ENCODE measurements at regions not wholly inside any gene's neighbourhood (a gene's known extent, or its start where the extent isn't known, plus 50 kb on each side); places are given as distances from the start of the nearest gene placed in this dataset.

DNA sequence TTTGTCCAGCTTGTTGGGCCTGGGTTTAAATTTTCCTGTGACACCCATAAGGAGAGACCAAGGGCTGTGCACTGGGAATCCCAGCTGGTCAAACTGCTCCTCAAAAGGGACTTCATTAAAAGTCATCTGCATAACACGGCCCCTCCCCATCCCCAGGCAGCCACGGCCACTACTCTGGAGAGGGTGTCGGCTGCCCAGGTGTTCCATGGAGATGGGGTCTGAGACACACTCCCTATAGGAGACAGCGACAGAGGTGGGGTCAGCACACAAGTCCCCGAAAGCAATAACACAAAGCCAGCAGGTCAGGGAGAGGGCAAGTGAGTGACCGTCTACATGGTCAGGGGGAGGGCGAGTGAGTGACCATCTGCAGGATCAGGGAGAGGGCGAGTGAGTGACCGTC is 75.6 kb upstream of the BCL11B start:
- Mint-ChIP-seq H3K36me3 (no peaks in the 10 kb centered on the region), H3K4me1 (ENCODE audit: unreplicated experiment) (peaks cover 19% of the 10 kb centered on the region), H3K27ac (peak overlapping the region; percentile 41), H3K27me3 (no peaks in the 10 kb centered on the region), H3K4me3 (no peak overlapping the region), H3K9me3 (no peaks in the 10 kb centered on the region)
- DNase-seq (ENCODE audit: extremely low spot score, unreplicated experiment): no peak
- TF ChIP-seq, protein P1, sequence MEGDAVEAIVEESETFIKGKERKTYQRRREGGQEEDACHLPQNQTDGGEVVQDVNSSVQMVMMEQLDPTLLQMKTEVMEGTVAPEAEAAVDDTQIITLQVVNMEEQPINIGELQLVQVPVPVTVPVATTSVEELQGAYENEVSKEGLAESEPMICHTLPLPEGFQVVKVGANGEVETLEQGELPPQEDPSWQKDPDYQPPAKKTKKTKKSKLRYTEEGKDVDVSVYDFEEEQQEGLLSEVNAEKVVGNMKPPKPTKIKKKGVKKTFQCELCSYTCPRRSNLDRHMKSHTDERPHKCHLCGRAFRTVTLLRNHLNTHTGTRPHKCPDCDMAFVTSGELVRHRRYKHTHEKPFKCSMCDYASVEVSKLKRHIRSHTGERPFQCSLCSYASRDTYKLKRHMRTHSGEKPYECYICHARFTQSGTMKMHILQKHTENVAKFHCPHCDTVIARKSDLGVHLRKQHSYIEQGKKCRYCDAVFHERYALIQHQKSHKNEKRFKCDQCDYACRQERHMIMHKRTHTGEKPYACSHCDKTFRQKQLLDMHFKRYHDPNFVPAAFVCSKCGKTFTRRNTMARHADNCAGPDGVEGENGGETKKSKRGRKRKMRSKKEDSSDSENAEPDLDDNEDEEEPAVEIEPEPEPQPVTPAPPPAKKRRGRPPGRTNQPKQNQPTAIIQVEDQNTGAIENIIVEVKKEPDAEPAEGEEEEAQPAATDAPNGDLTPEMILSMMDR (conservative IDR thresholded peaks at IDR 0.05): no peak

- TF ChIP-seq, protein P1 (conservative IDR thresholded peaks at IDR 0.05): no peak
- no peak for DNase-seq (ENCODE audit: extremely low spot score, unreplicated experiment)
- no peaks in the 10 kb centered on the region for H3K36me3 Mint-ChIP-seq
- no peaks in the 10 kb centered on the region for H3K27me3 Mint-ChIP-seq
- H3K4me3 Mint-ChIP-seq: peak overlapping the region; percentile 9
- H3K9me3 Mint-ChIP-seq: no peaks in the 10 kb centered on the region
- H3K4me1 Mint-ChIP-seq (ENCODE audit: unreplicated experiment): peaks cover 19% of the 10 kb centered on the region
- no peak overlapping the region for H3K27ac Mint-ChIP-seq
Observed at GRCh38 chr14:99346470-99347080, 74.6 kb upstream of the BCL11B start.

DNA sequence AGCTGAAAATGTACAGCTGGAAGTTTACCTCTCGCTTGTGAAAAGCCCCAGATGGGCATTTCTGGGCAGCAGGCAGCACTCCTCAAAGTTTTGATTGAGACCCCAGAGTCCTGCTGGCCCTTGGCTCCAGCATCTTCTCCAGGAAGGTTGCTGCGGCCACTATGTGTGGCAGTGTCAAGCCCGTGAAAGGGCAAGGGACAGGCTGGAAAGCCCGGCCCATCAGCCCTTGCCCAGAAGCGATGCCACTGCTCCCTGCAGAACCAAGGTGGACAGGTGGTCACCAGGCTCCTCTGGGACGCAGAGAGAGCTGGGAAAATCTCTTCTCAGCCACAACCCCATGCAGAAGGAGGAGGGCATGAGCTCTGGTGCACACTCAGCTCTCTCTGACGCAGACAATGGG is 73.5 kb upstream of the BCL11B start:
- TF ChIP-seq, protein P1 (conservative IDR thresholded peaks at IDR 0.05): no peak
- no peak overlapping the region for H3K4me3 Mint-ChIP-seq
- no peaks in the 10 kb centered on the region for H3K36me3 Mint-ChIP-seq
- H3K9me3 Mint-ChIP-seq: no peaks in the 10 kb centered on the region
- peaks cover 2% of the 10 kb centered on the region for H3K27me3 Mint-ChIP-seq
- peaks cover 19% of the 10 kb centered on the region for H3K4me1 Mint-ChIP-seq (ENCODE audit: unreplicated experiment)
- no peak for DNase-seq (ENCODE audit: extremely low spot score, unreplicated experiment)
- no peak overlapping the region for H3K27ac Mint-ChIP-seq

GRCh38 chr14:99344051-99344758 is 72.2 kb upstream of the BCL11B start:
- Mint-ChIP-seq H3K9me3 (no peaks in the 10 kb centered on the region), H3K27ac (no peak overlapping the region), H3K4me1 (ENCODE audit: unreplicated experiment) (peaks cover 19% of the 10 kb centered on the region), H3K27me3 (peaks cover 4% of the 10 kb centered on the region), H3K4me3 (no peak overlapping the region), H3K36me3 (no peaks in the 10 kb centered on the region)
- TF ChIP-seq, protein P1 (conservative IDR thresholded peaks at IDR 0.05): no peak
- no peak for DNase-seq (ENCODE audit: extremely low spot score, unreplicated experiment)

DNA sequence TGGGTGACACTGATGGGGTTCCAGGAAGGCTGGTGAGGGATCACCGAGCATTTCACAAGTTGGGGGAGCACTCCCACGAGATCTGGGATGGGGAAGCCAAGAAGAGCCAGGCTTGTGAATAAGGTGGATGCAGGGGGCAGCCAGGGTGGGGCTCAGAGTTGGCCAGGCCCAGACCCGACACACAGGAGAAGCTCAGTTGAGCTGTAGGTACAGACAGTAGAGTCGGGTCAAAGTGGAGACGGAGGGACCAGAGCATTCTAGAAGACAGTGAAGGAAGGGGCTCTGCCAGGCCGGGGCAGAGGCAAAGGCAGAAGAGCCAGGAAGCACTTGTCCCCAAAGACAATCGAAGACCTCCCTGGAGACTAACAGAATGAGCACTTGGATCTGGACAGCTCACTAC is 70.9 kb upstream of the BCL11B start:
- Mint-ChIP-seq H3K27ac (no peak overlapping the region), H3K9me3 (no peaks in the 10 kb centered on the region), H3K4me1 (ENCODE audit: unreplicated experiment) (peaks cover 18% of the 10 kb centered on the region), H3K27me3 (peaks cover 13% of the 10 kb centered on the region), H3K4me3 (no peak overlapping the region), H3K36me3 (no peaks in the 10 kb centered on the region)
- DNase-seq (ENCODE audit: extremely low spot score, unreplicated experiment): no peak
- TF ChIP-seq, protein P1 (conservative IDR thresholded peaks at IDR 0.05): no peak

Measured in type B pancreatic cell (in vitro differentiated cells).